GM12878 (cell line): ENCODE measurements at regions not wholly inside any gene's neighbourhood (a gene's known extent, or its start where the extent isn't known, plus 50 kb on each side); places are given as distances from the start of the nearest gene placed in this dataset.

Experiments used
- ATAC-seq: fragments of 200-7000 bp; cut with Tn5 transposase; 3 replicates; pipeline ENCODE4 v1.9.1; 2020; ENCODE audit warnings: mild to moderate bottlenecking, moderate library complexity
- BruUV-seq: library from RNA; stranded (reverse); fragments of 400-500 nt; replicated peaks from 2 replicates; lab custom pipeline; 2021; lab: Mats Ljungman, UMichigan
- CTCF ChIA-PET: fragments of 300-600 bp; sonication (Branson Sonifier 250); formaldehyde crosslinking; extraction: SDS; loops from one replicate; lab custom pipeline; 2021; ENCODE audit warnings: inconsistent platforms; lab: Yijun Ruan, JAX
- POLR2A ChIA-PET: fragments of 350-600 bp; formaldehyde crosslinking; extraction: SDS; loops from one replicate; lab custom pipeline; 2021; ENCODE audit warnings: inconsistent platforms; lab: Charles Lee
- RAD21 ChIA-PET: fragments of 300-600 bp; sonication (Branson Sonifier 250); formaldehyde crosslinking; loops from one replicate; lab custom pipeline; 2023; ENCODE audit warnings: antibody characterized with exemption; ENCODE audit not compliant: unreplicated experiment; lab: Charles Lee
- SMC1A ChIA-PET: fragments of 300-600 bp; sonication (Branson Sonifier 250); formaldehyde crosslinking; loops from one replicate; lab custom pipeline; 2023; ENCODE audit not compliant: unreplicated experiment, uncharacterized antibody; lab: Charles Lee
- DNase-seq: peaks from one replicate; pipeline ENCODE4 v3.0.0-alpha.2; 2011; ENCODE audit warnings: low read depth, low spot score
- FAIRE-seq: peaks from 3 replicates; lab custom pipeline; 2011; peaks lifted over from hg19 to GRCh38; lab: Jason Lieb, UNC
- H2AFZ ChIP-seq: 2 replicates; pipeline ENCODE4 v1.6.0; 2011; ENCODE audit warnings: low read depth, low read length, control low read depth; ENCODE audit not compliant: control insufficient read depth
- H3K27ac ChIP-seq: 2 replicates; pipeline ENCODE4 v1.5.1; 2011; ENCODE audit warnings: control low read depth; ENCODE audit not compliant: control insufficient read depth, insufficient read depth
- H3K27me3 ChIP-seq, 2 experiments: replicated peaks in 1 of 2; 2 replicates each; pipeline versions ENCODE4 v1.6.0 to v1.6.1; 2011; ENCODE audit warnings: low read length in 1 of 2; ENCODE audit not compliant: control insufficient read depth in 2 of 2, insufficient read depth in 2 of 2
- H3K36me3 ChIP-seq, 2 experiments: 2 replicates each; pipeline ENCODE4 v1.5.1; 2011; ENCODE audit warnings: low read length in 1 of 2; ENCODE audit not compliant: control insufficient read depth in 2 of 2, insufficient read depth in 2 of 2
- H3K4me1 ChIP-seq: 2 replicates; pipeline ENCODE4 v1.6.1; 2011; ENCODE audit warnings: mild to moderate bottlenecking, low read length, moderate library complexity, mixed read lengths; ENCODE audit not compliant: control insufficient read depth, insufficient read depth
- H3K4me2 ChIP-seq: 2 replicates; pipeline ENCODE4 v1.6.0; 2011; ENCODE audit warnings: control low read depth; ENCODE audit not compliant: control insufficient read depth, insufficient read depth
- H3K4me3 ChIP-seq: fragments of 200-600 bp; sonication (generic); 2 replicates; pipeline ENCODE4 v1.5.1; 2016
- H3K79me2 ChIP-seq: 2 replicates; pipeline ENCODE4 v1.6.0; 2011; ENCODE audit warnings: low read length; ENCODE audit not compliant: control insufficient read depth, insufficient read depth
- H3K9ac ChIP-seq: 2 replicates; pipeline ENCODE4 v1.8.0; 2011; ENCODE audit warnings: low read length, control low read depth, mixed read lengths; ENCODE audit not compliant: control insufficient read depth, insufficient read depth
- H3K9me3 ChIP-seq: replicated peaks from 3 replicates; pipeline ENCODE4 v1.5.1; 2011; ENCODE audit warnings: mild to moderate bottlenecking, low read length; ENCODE audit not compliant: control insufficient read depth, insufficient read depth
- H4K20me1 ChIP-seq: 2 replicates; pipeline ENCODE4 v1.6.0; 2011; ENCODE audit not compliant: control insufficient read depth, insufficient read depth
- NFXL1 ChIP-seq: fragments of 450-650 bp; IDR thresholded peaks from 2 replicates; pipeline ENCODE4 v1.6.1; 2017; ENCODE audit warnings: antibody characterized with exemption, mild to moderate bottlenecking, borderline replicate concordance
- PAX8 ChIP-seq: fragments of 450-650 bp; IDR thresholded peaks from 2 replicates; pipeline ENCODE4 v1.6.1; 2017; ENCODE audit warnings: mild to moderate bottlenecking, moderate library complexity
- RBBP5 ChIP-seq: fragments of 200-600 bp; sonication (generic); conservative IDR thresholded peaks from 2 replicates; pipeline ENCODE4 v1.6.1; 2016
- ZBTB40 ChIP-seq: fragments of 450-650 bp; IDR thresholded peaks from 2 replicates; pipeline ENCODE4 v1.6.1; 2016; ENCODE audit warnings: mild to moderate bottlenecking, moderate library complexity, borderline replicate concordance
- WGBS: methylation state at CpG from one replicate; pipeline ENCODE4 v1.1.6; 2016; ENCODE audit warnings: low lambda C conversion rate; ENCODE audit not compliant: insufficient replicate concordance, insufficient coverage; ENCODE audit errors: missing lambda C conversion rate; 5-methylcytosine and 5-hydroxymethylcytosine counted together
- in situ Hi-C: fragments of 300-500 bp; cut with MboI; formaldehyde crosslinking; loops from 9 replicates; pipeline ENCODE4 v1.14.3; 2018; ENCODE audit warnings: mixed read lengths
- intact Hi-C: fragments of 100-400 bp; cut with micrococcal nuclease; formaldehyde crosslinking; loops from one replicate; pipeline ENCODE4 v1.14.2; 2022; ENCODE audit not compliant: unreplicated experiment
- TF ChIP-seq, protein P1 (sequence below): fragments of 450-650 bp; IDR thresholded peaks from 2 replicates; pipeline ENCODE4 v1.6.1; 2018; ENCODE audit warnings: borderline replicate concordance, mild to moderate bottlenecking; ENCODE audit not compliant: partially characterized antibody
- TF ChIP-seq, protein P2 (sequence below): IDR thresholded peaks from 2 replicates; pipeline ENCODE4 v1.6.1; 2012; ENCODE audit warnings: low read length, inconsistent platforms
- TF ChIP-seq, protein P3 (sequence below): IDR thresholded peaks from 2 replicates; pipeline ENCODE4 v1.6.1; 2012; ENCODE audit warnings: improper control_type of control experiment, low read depth, low read length; ENCODE audit not compliant: insufficient replicate concordance

GRCh38 chr17:34699181-34699580 lies 119.8 kb downstream of the TMEM132E start:
- Histone ChIP-seq H3K79me2 (no peaks in the 10 kb centered on the region), H3K27ac (no peak overlapping the region), H2AFZ (no peak overlapping the region), H3K27me3 (no peaks in the 10 kb centered on the region), H3K36me3 (no peaks in the 10 kb centered on the region), H3K9ac (no peak overlapping the region), H3K4me3 (no peak overlapping the region), H3K4me2 (no peak overlapping the region), H3K9me3 (no peaks in the 10 kb centered on the region), H3K4me1 (no peaks in the 10 kb centered on the region), H4K20me1 (no peaks in the 10 kb centered on the region)
- ChIA-PET CTCF (no interaction called here), POLR2A (no interaction called here), SMC1A (no interaction called here), RAD21 (no interaction called here)
- 3% methylated on average over 4 of the region's 4 CpGs for WGBS
- ATAC-seq (no peak), DNase-seq (no peak), FAIRE-seq (no peak)
- in situ Hi-C loops (no loop called here), intact Hi-C loops (no loop called here)
- no TSS peak for BruUV-seq
- TF ChIP-seq, protein P1, sequence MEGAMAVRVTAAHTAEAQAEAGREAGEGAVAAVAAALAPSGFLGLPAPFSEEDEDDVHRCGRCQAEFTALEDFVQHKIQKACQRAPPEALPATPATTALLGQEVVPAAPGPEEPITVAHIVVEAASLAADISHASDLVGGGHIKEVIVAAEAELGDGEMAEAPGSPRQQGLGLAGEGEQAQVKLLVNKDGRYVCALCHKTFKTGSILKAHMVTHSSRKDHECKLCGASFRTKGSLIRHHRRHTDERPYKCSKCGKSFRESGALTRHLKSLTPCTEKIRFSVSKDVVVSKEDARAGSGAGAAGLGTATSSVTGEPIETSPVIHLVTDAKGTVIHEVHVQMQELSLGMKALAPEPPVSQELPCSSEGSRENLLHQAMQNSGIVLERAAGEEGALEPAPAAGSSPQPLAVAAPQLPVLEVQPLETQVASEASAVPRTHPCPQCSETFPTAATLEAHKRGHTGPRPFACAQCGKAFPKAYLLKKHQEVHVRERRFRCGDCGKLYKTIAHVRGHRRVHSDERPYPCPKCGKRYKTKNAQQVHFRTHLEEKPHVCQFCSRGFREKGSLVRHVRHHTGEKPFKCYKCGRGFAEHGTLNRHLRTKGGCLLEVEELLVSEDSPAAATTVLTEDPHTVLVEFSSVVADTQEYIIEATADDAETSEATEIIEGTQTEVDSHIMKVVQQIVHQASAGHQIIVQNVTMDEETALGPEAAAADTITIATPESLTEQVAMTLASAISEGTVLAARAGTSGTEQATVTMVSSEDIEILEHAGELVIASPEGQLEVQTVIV, result no peak
- TF ChIP-seq RBBP5 (no peak), ZBTB40 (no peak), PAX8 (no peak), NFXL1 (no peak)
- TF ChIP-seq, protein P2, sequence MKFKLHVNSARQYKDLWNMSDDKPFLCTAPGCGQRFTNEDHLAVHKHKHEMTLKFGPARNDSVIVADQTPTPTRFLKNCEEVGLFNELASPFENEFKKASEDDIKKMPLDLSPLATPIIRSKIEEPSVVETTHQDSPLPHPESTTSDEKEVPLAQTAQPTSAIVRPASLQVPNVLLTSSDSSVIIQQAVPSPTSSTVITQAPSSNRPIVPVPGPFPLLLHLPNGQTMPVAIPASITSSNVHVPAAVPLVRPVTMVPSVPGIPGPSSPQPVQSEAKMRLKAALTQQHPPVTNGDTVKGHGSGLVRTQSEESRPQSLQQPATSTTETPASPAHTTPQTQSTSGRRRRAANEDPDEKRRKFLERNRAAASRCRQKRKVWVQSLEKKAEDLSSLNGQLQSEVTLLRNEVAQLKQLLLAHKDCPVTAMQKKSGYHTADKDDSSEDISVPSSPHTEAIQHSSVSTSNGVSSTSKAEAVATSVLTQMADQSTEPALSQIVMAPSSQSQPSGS, result no peak
- TF ChIP-seq, protein P3, sequence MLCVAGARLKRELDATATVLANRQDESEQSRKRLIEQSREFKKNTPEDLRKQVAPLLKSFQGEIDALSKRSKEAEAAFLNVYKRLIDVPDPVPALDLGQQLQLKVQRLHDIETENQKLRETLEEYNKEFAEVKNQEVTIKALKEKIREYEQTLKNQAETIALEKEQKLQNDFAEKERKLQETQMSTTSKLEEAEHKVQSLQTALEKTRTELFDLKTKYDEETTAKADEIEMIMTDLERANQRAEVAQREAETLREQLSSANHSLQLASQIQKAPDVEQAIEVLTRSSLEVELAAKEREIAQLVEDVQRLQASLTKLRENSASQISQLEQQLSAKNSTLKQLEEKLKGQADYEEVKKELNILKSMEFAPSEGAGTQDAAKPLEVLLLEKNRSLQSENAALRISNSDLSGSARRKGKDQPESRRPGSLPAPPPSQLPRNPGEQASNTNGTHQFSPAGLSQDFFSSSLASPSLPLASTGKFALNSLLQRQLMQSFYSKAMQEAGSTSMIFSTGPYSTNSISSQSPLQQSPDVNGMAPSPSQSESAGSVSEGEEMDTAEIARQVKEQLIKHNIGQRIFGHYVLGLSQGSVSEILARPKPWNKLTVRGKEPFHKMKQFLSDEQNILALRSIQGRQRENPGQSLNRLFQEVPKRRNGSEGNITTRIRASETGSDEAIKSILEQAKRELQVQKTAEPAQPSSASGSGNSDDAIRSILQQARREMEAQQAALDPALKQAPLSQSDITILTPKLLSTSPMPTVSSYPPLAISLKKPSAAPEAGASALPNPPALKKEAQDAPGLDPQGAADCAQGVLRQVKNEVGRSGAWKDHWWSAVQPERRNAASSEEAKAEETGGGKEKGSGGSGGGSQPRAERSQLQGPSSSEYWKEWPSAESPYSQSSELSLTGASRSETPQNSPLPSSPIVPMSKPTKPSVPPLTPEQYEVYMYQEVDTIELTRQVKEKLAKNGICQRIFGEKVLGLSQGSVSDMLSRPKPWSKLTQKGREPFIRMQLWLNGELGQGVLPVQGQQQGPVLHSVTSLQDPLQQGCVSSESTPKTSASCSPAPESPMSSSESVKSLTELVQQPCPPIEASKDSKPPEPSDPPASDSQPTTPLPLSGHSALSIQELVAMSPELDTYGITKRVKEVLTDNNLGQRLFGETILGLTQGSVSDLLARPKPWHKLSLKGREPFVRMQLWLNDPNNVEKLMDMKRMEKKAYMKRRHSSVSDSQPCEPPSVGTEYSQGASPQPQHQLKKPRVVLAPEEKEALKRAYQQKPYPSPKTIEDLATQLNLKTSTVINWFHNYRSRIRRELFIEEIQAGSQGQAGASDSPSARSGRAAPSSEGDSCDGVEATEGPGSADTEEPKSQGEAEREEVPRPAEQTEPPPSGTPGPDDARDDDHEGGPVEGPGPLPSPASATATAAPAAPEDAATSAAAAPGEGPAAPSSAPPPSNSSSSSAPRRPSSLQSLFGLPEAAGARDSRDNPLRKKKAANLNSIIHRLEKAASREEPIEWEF, result no peak
